H1 (cell line): ENCODE measurements at regions not wholly inside any gene's neighbourhood (a gene's known extent, or its start where the extent isn't known, plus 50 kb on each side); places are given as distances from the start of the nearest gene placed in this dataset.

Experiments
- CTCF ChIA-PET: fragments of 300-600 bp; sonication (Branson Sonifier 250); formaldehyde crosslinking; loops from one replicate; lab custom pipeline; 2021; ENCODE audit not compliant: partially characterized antibody; lab: Charles Lee
- POLR2A ChIA-PET: fragments of 300-600 bp; sonication (Branson Sonifier 250); formaldehyde crosslinking; loops from one replicate; lab custom pipeline; 2021; ENCODE audit warnings: inconsistent platforms; ENCODE audit not compliant: partially characterized antibody; lab: Charles Lee
- DNase-seq, 2 experiments: peaks; one replicate each; pipeline versions ENCODE4 v3.0.0 to v3.0.0-alpha.2; 2010 to 2022; ENCODE audit warnings: low spot score in 2 of 2, low read depth in 1 of 2, mixed read lengths in 1 of 2
- FAIRE-seq: peaks from 2 replicates; lab custom pipeline; 2011; peaks lifted over from hg19 to GRCh38; lab: Jason Lieb, UNC
- H2AFZ ChIP-seq: 2 replicates; pipeline ENCODE4 v1.8.1; 2012; ENCODE audit warnings: low read length, inconsistent platforms
- H2AK5ac ChIP-seq: 2 replicates; pipeline ENCODE4 v1.6.1; 2013; ENCODE audit warnings: low read depth, low read length
- H2BK120ac ChIP-seq: replicated peaks from 2 replicates; pipeline ENCODE3; 2013; ENCODE audit warnings: low read depth, low read length, inconsistent platforms
- H2BK12ac ChIP-seq: 2 replicates; pipeline ENCODE4 v1.6.1; 2013; ENCODE audit warnings: low read depth, low read length
- H2BK15ac ChIP-seq: 2 replicates; pipeline ENCODE4 v1.6.1; 2013; ENCODE audit warnings: low read length
- H2BK20ac ChIP-seq: 2 replicates; pipeline ENCODE4 v1.6.1; 2013; ENCODE audit warnings: low read length
- H2BK5ac ChIP-seq: 2 replicates; pipeline ENCODE4 v1.6.1; 2013; ENCODE audit warnings: low read depth, low read length
- H3K14ac ChIP-seq: 2 replicates; pipeline ENCODE4 v1.6.1; 2013; ENCODE audit warnings: inconsistent platforms; ENCODE audit not compliant: insufficient read length
- H3K18ac ChIP-seq: 2 replicates; pipeline ENCODE4 v1.6.1; 2013; ENCODE audit warnings: low read length; ENCODE audit errors: extremely low read depth
- H3K23ac ChIP-seq: 2 replicates; pipeline ENCODE4 v1.6.1; 2013; ENCODE audit warnings: inconsistent platforms; ENCODE audit not compliant: insufficient read length
- H3K23me2 ChIP-seq: 2 replicates; pipeline ENCODE4 v1.6.1; 2013; ENCODE audit warnings: low read depth, low read length
- H3K27ac ChIP-seq: 2 replicates; pipeline ENCODE4 v1.6.1; 2011; ENCODE audit warnings: low read depth, low read length, inconsistent platforms
- H3K27me3 ChIP-seq, 4 experiments: replicated peaks in 1 of 4; 1 replicate in 1 of 4; 2 replicates in 3 of 4; pipeline versions ENCODE4 v1.6.1 to v1.8.1; 2011 to 2013; ENCODE audit warnings: low read length in 3 of 4, mild to moderate bottlenecking in 3 of 4, inconsistent platforms in 2 of 4, mixed read lengths in 2 of 4, moderate library complexity in 1 of 4; ENCODE audit not compliant: control insufficient read depth in 3 of 4, insufficient read depth in 3 of 4; ENCODE audit errors: extremely low read depth in 1 of 4
- H3K36me3 ChIP-seq, 4 experiments: 2 replicates each; pipeline versions ENCODE4 v1.6.1 to v1.8.1; 2011 to 2013; ENCODE audit warnings: mild to moderate bottlenecking in 4 of 4, low read length in 3 of 4, moderate library complexity in 2 of 4, control low read depth in 1 of 4, inconsistent platforms in 1 of 4; ENCODE audit not compliant: insufficient read depth in 4 of 4, control insufficient read depth in 2 of 4
- H3K4ac ChIP-seq: replicated peaks from 2 replicates; pipeline ENCODE3; 2013; ENCODE audit warnings: low read length, low read depth, mixed read lengths, inconsistent platforms; ENCODE audit not compliant: insufficient read length
- H3K4me1 ChIP-seq, 4 experiments: replicated peaks in 1 of 4; 1 replicate in 1 of 4; 2 replicates in 3 of 4; pipeline versions ENCODE4 v1.6.1 to v1.8.1; 2011 to 2013; ENCODE audit warnings: low read length in 3 of 4, inconsistent platforms in 2 of 4, mixed read lengths in 1 of 4; ENCODE audit not compliant: insufficient read depth in 4 of 4, control insufficient read depth in 3 of 4
- H3K4me2 ChIP-seq, 2 experiments: 2 replicates each; pipeline versions ENCODE4 v1.6.1 to v1.8.1; 2011 to 2013; ENCODE audit warnings: low read depth in 2 of 2, low read length in 2 of 2, control low read depth in 1 of 2, inconsistent platforms in 1 of 2, mild to moderate bottlenecking in 1 of 2; ENCODE audit not compliant: insufficient read depth in 1 of 2
- H3K4me3 ChIP-seq, 4 experiments: fragments of 200-600, 300-600 bp in 1 of 4; sonication (generic), shearing (Covaris generic), sonication (Bioruptor Twin) in 1 of 4; 2 replicates each; pipeline versions ENCODE4 v1.5.1 to v1.8.1; 2011 to 2016; ENCODE audit warnings: low read length in 4 of 4, low read depth in 3 of 4, control low read depth in 2 of 4, inconsistent platforms in 2 of 4, mild to moderate bottlenecking in 2 of 4, mixed read lengths in 1 of 4, moderate library complexity in 1 of 4; ENCODE audit not compliant: insufficient read depth in 2 of 4; ENCODE audit errors: extremely low read depth in 1 of 4
- H3K56ac ChIP-seq: replicated peaks from 2 replicates; pipeline ENCODE3; 2013; ENCODE audit warnings: low read depth, mild to moderate bottlenecking, mixed read lengths, low read length, inconsistent platforms; ENCODE audit not compliant: insufficient read length
- H3K79me1 ChIP-seq: 2 replicates; pipeline ENCODE4 v1.6.1; 2013; ENCODE audit warnings: low read depth, low read length, control low read depth
- H3K79me2 ChIP-seq, 2 experiments: 2 replicates each; pipeline versions ENCODE4 v1.6.1 to v1.8.1; 2012 to 2013; ENCODE audit warnings: low read length in 2 of 2, mild to moderate bottlenecking in 2 of 2, inconsistent platforms in 1 of 2; ENCODE audit not compliant: insufficient read depth in 2 of 2, control insufficient read depth in 1 of 2
- H3K9ac ChIP-seq, 4 experiments: replicated peaks in 1 of 4; 1 replicate in 1 of 4; 2 replicates in 3 of 4; pipeline versions ENCODE4 v1.6.1 to v1.8.1; 2011 to 2013; ENCODE audit warnings: low read depth in 3 of 4, low read length in 3 of 4, control low read depth in 2 of 4, mild to moderate bottlenecking in 2 of 4, moderate library complexity in 2 of 4, inconsistent platforms in 1 of 4; ENCODE audit errors: extremely low read depth in 1 of 4
- H3K9me3 ChIP-seq, 2 experiments: 2 replicates each; pipeline versions ENCODE4 v1.6.1 to v1.8.1; 2012 to 2013; ENCODE audit warnings: mild to moderate bottlenecking in 2 of 2, moderate library complexity in 2 of 2, control low read depth in 1 of 2, inconsistent platforms in 1 of 2, low read depth in 1 of 2, low read length in 1 of 2, mixed read lengths in 1 of 2; ENCODE audit not compliant: insufficient read depth in 2 of 2
- H4K20me1 ChIP-seq, 2 experiments: replicated peaks in 1 of 2; 2 replicates each; pipeline versions ENCODE3 to v1.8.1; 2011 to 2013; ENCODE audit warnings: inconsistent platforms in 2 of 2, low read length in 2 of 2, mild to moderate bottlenecking in 1 of 2; ENCODE audit not compliant: insufficient read depth in 2 of 2, control insufficient read depth in 1 of 2
- H4K5ac ChIP-seq: 2 replicates; pipeline ENCODE4 v1.6.1; 2013; ENCODE audit warnings: low read length, low read depth, mixed read lengths, inconsistent platforms; ENCODE audit not compliant: insufficient read length
- H4K8ac ChIP-seq: 2 replicates; pipeline ENCODE4 v1.8.0; 2013; ENCODE audit warnings: mild to moderate bottlenecking, moderate library complexity, low read length, inconsistent platforms; ENCODE audit not compliant: insufficient read depth; ENCODE audit errors: extremely low read depth
- H4K91ac ChIP-seq: replicated peaks from 2 replicates; pipeline ENCODE3; 2013; ENCODE audit warnings: low read length, mixed read lengths, inconsistent platforms; ENCODE audit not compliant: insufficient read length
- BCL11A ChIP-seq, 2 experiments: IDR thresholded peaks; one replicate each; pipeline ENCODE4 v1.6.1; 2011; ENCODE audit warnings: low read depth in 2 of 2, low read length in 2 of 2, mild to moderate bottlenecking in 2 of 2
- CBX5 ChIP-seq: fragments of 300-800, 300-1000 bp; sonication (generic); IDR thresholded peaks from 2 replicates; pipeline ENCODE4 v1.7.1; 2016; ENCODE audit warnings: antibody characterized with exemption, low read length, low read depth
- KDM1A ChIP-seq: fragments of 200-600, 300-600 bp; sonication (generic); IDR thresholded peaks from 2 replicates; pipeline ENCODE4 v1.7.1; 2016; ENCODE audit warnings: mild to moderate bottlenecking, low read length, borderline replicate concordance
- RAD21 ChIP-seq, 2 experiments: IDR thresholded peaks in 1 of 2; conservative IDR thresholded peaks in 1 of 2; 2 replicates each; pipeline ENCODE4 v1.6.1; 2011; ENCODE audit warnings: low read depth in 2 of 2, low read length in 2 of 2, improper control_type of control experiment in 1 of 2, inconsistent platforms in 1 of 2, mild to moderate bottlenecking in 1 of 2, moderate library complexity in 1 of 2
- RBBP5 ChIP-seq: IDR thresholded peaks from 2 replicates; pipeline ENCODE4 v1.7.1; 2012; ENCODE audit warnings: low read depth, mild to moderate bottlenecking, inconsistent platforms, low read length, moderate library complexity, borderline replicate concordance
- RFX5 ChIP-seq: IDR thresholded peaks from 2 replicates; pipeline ENCODE4 v1.6.1; 2011; ENCODE audit warnings: low read depth, low read length, improper control_type of control experiment, borderline replicate concordance
- SAP30 ChIP-seq: fragments of 300-600 bp; sonication (generic); IDR thresholded peaks from 2 replicates; pipeline ENCODE4 v1.7.1; 2012; ENCODE audit warnings: low read length, moderate library complexity, mild to moderate bottlenecking, inconsistent platforms; ENCODE audit not compliant: insufficient read depth, insufficient replicate concordance
- SIRT6 ChIP-seq: IDR thresholded peaks from one replicate; pipeline ENCODE4 v1.7.1; 2012; ENCODE audit warnings: low read length, inconsistent platforms
- SP4 ChIP-seq: IDR thresholded peaks from 2 replicates; pipeline ENCODE4 v1.6.1; 2012; ENCODE audit warnings: low read length, inconsistent platforms
- SRF ChIP-seq: IDR thresholded peaks from 2 replicates; pipeline ENCODE4 v1.6.1; 2011; ENCODE audit warnings: mild to moderate bottlenecking, low read depth, low read length, moderate library complexity
- TAF1 ChIP-seq: IDR thresholded peaks from 2 replicates; pipeline ENCODE4 v1.6.1; 2011; ENCODE audit warnings: mild to moderate bottlenecking, low read depth, low read length
- TAF7 ChIP-seq: optimal IDR thresholded peaks from 2 replicates; pipeline ENCODE3; 2011; ENCODE audit warnings: low read depth, mild to moderate bottlenecking, inconsistent platforms, low read length, moderate library complexity, borderline replicate concordance
- WGBS, 2 experiments: shearing (Covaris generic) in 1 of 2; methylation state at CpG; one replicate each; pipeline versions ENCODE4 v1.1.6 to v1.1.7; 2013 to 2015; ENCODE audit warnings: low lambda C conversion rate in 2 of 2, mixed read lengths in 2 of 2, inconsistent platforms in 1 of 2, low coverage in 1 of 2, missing lambda C conversion rate in 1 of 2; ENCODE audit not compliant: insufficient replicate concordance in 2 of 2, insufficient coverage in 1 of 2, insufficient read length in 1 of 2; ENCODE audit errors: extremely low coverage in 1 of 2, missing lambda C conversion rate in 1 of 2; 5-methylcytosine and 5-hydroxymethylcytosine counted together
- TF ChIP-seq, protein P1 (sequence below): IDR thresholded peaks from 2 replicates; pipeline ENCODE4 v1.6.1; 2011; ENCODE audit warnings: low read length, improper control_type of control experiment

DNA sequence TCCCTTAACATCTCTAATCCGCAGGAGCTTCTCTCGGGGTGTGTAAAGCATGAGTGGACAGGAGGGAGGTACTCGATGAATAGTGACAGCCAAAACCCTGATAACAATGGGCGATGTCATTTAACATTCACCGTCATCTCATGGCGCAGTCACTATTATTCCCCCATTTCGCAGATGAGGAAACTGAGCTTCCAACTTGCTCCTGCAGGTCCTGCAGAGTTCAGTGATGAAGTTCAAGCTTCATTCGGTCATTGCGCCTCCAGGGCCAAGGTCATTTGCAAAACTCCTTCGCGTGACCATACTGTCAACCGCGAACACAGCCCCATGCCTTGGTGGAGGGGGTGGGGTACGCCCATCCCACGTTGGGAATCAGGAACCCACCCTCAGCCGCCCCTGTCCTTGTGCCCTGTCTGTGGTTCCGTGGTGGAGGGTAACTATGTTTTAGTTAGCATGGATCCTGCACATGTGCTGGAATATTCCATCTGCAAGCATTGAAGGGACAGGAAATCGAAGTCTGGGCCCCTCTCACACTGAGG lies 215.5 kb downstream of the TFCP2L1 start:
- ChIA-PET CTCF (interaction anchor here (0.6 to 3.8 kb wide), 14 partner anchors 9 to 373 kb away, joined by 3 to 37 read pairs (median 3); partner anchors contain the start of gene GLI2), POLR2A (no interaction called here)
- no peak for FAIRE-seq
- Histone ChIP-seq H3K9ac (no peak overlapping the region), H3K23ac (no peak overlapping the region), H3K18ac (no peak overlapping the region), H3K14ac (no peak overlapping the region), H3K79me2 (no peaks in the 10 kb centered on the region), H3K4me3 (no peak overlapping the region), H4K20me1 (peaks cover 0 to 6% of the 10 kb centered on the region in 2 experiments), H3K27ac (no peak overlapping the region), H3K4me1 (peaks cover 0 to 9% (median 7%) of the 10 kb centered on the region in 4 experiments; a peak in 5 of 7 replicates), H3K9me3 (no peaks in the 10 kb centered on the region), H3K56ac (no peak overlapping the region), H2BK12ac (no peak overlapping the region), H4K91ac (no peak overlapping the region), H3K23me2 (peaks cover 7% of the 10 kb centered on the region; the same call in 1 of the 2 replicates), H3K36me3 (no peaks in the 10 kb centered on the region), H3K27me3 (peaks cover 0 to 3% (median under 1%) of the 10 kb centered on the region in 4 experiments; a peak in 4 of 7 replicates), H3K4me2 (no peak overlapping the region), H4K5ac (no peak overlapping the region), H2BK20ac (no peak overlapping the region), H2BK120ac (no peak overlapping the region), H2AFZ (no peak overlapping the region), H4K8ac (no peak overlapping the region; the same call in 1 of the 2 replicates), H2AK5ac (no peak overlapping the region), H2BK15ac (no peak overlapping the region), H3K4ac (no peak overlapping the region), H3K79me1 (no peaks in the 10 kb centered on the region), H2BK5ac (no peak overlapping the region)
- 90% methylated on average over 13 of the region's 18 CpGs; no CpG with 5 or more reads in 1 of the 2 experiments for WGBS, 2 experiments
- no peak for DNase-seq
- TF ChIP-seq, protein P1, sequence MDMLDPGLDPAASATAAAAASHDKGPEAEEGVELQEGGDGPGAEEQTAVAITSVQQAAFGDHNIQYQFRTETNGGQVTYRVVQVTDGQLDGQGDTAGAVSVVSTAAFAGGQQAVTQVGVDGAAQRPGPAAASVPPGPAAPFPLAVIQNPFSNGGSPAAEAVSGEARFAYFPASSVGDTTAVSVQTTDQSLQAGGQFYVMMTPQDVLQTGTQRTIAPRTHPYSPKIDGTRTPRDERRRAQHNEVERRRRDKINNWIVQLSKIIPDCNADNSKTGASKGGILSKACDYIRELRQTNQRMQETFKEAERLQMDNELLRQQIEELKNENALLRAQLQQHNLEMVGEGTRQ, result no peak
- TF ChIP-seq RBBP5, result no peak
- no peak for TF ChIP-seq RFX5
- TF ChIP-seq TAF1, result no peak
- TF ChIP-seq BCL11A (IDR thresholded peaks at IDR 0.05; ENCODE audit: low read depth in 2 of 2, low read length in 2 of 2), result no peak
- no peak for TF ChIP-seq SP4
- TF ChIP-seq CBX5, result no peak
- TF ChIP-seq SRF, result no peak
- TF ChIP-seq SIRT6, result no peak
- no peak for TF ChIP-seq TAF7
- no peak for TF ChIP-seq SAP30
- no peak for TF ChIP-seq RAD21 (IDR thresholded peaks at IDR 0.05 in 1 of 2, conservative IDR thresholded peaks at IDR 0.05 in 1 of 2; ENCODE audit: low read depth in 2 of 2, low read length in 2 of 2)
- TF ChIP-seq KDM1A, result no peak
